Cardiac fibroblast (primary cell): ENCODE measurements at regions not wholly inside any gene's neighbourhood (a gene's known extent, or its start where the extent isn't known, plus 50 kb on each side); places are given as distances from the start of the nearest gene placed in this dataset.
"Not testable (repeated sequence)": the region's sequence is repeated elsewhere in the genome, so short reads cannot be mapped to it uniquely, and the experiment has no call there.

Experiments
- DNase-seq, 2 donors: peaks; one replicate each; pipeline versions ENCODE4 v3.0.0 to v3.0.0-alpha.2; 2010; ENCODE audit warnings: low read depth in 2 of 2
- H3K4me3 ChIP-seq, 2 donors: replicated peaks in 1 of 2; 1 replicate in 1 of 2; 2 replicates in 1 of 2; pipeline ENCODE4 v1.5.1; 2011; ENCODE audit warnings: low read depth in 2 of 2, low read length in 2 of 2, mild to moderate bottlenecking in 2 of 2, moderate library complexity in 1 of 2
- TF ChIP-seq, protein P1 (sequence below): IDR thresholded peaks from one replicate; pipeline ENCODE4 v1.5.1; 2011; ENCODE audit warnings: low read depth, mild to moderate bottlenecking, low read length, inconsistent platforms

- TF ChIP-seq, protein P1, sequence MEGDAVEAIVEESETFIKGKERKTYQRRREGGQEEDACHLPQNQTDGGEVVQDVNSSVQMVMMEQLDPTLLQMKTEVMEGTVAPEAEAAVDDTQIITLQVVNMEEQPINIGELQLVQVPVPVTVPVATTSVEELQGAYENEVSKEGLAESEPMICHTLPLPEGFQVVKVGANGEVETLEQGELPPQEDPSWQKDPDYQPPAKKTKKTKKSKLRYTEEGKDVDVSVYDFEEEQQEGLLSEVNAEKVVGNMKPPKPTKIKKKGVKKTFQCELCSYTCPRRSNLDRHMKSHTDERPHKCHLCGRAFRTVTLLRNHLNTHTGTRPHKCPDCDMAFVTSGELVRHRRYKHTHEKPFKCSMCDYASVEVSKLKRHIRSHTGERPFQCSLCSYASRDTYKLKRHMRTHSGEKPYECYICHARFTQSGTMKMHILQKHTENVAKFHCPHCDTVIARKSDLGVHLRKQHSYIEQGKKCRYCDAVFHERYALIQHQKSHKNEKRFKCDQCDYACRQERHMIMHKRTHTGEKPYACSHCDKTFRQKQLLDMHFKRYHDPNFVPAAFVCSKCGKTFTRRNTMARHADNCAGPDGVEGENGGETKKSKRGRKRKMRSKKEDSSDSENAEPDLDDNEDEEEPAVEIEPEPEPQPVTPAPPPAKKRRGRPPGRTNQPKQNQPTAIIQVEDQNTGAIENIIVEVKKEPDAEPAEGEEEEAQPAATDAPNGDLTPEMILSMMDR = no peak
- no peak for DNase-seq
- H3K4me3 ChIP-seq = no peak overlapping the region
These were observed 295.9 kb downstream of the GJA1 start for GRCh38 chr6:121731381-121731780.

GRCh38 chr6:121732641-121733040 lies 297.2 kb downstream of the GJA1 start:
- no peak overlapping the region for H3K4me3 ChIP-seq
- peak; percentile 27 to 29 for DNase-seq
- TF ChIP-seq, protein P1 = no peak

DNA sequence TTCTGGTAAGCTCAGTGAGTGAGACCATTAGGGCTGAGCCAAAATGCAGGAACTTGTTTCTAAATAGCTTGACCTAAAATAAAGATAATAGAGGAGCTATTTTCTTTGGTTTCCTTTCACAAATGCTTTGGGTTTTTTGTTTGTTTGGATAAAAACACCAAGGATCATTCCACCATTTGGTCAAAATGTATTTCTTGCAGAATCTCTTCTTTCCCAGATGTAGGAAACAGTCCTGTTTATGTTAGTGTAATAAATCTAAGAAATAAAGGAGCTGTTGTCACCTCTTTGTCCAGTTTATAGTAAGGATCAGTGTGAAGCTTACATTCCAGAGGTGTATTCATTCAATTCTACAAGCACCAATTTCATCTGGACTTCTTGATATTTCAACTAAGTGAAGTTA lies 297.8 kb downstream of the GJA1 start:
- H3K4me3 ChIP-seq = no peak overlapping the region
- TF ChIP-seq, protein P1 = no peak
- DNase-seq = peak in 1 of 2 donors; percentile 13

- not testable (repeated sequence) for DNase-seq, H3K4me3 ChIP-seq
These were observed 304.7 kb downstream of the GJA1 start for GRCh38 chr6:121740188-121740587.

DNA sequence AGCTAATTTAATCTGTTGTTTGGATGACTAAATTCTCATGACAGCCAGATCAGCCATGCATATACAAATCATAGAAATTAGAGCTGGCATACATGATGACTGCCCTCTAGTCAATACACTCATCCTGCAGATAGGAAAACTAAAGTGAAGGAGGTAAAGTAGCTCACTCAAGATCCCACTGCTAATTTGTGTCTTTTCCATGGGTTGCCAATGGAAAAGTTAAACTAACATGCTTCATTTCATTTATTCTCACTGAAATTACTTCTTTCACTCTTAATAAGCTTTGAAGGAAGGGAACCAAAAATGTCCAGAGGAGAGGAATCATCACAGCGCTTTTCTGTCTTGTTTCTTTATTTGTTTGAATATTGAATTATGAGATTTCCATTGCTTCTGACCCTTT lies 308.2 kb downstream of the GJA1 start:
- TF ChIP-seq, protein P1 = no peak
- H3K4me3 ChIP-seq = no peak overlapping the region
- DNase-seq = no peak

DNA sequence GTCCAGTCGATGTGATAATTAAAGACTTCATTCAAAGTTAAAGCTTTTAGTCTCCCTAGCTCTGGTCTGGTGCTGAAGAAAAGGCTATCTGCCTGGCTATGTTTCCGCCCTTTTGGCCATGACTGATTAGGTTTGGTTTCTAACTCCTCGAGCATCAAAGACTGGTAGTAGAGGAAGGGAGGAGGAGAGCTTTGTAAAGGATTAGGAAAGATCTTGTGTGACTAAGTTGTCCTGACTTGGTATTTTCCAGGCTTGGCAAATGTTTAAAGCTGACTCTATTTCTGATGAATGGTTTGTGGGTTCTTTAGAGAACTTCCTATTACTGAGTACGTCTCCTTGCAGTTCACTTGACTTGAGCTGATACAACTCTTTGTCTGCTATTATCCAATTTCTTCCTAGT lies 312.9 kb downstream of the GJA1 start:
- no peak overlapping the region for H3K4me3 ChIP-seq
- TF ChIP-seq, protein P1 = no peak
- peak; percentile 51 to 82 for DNase-seq

DNA sequence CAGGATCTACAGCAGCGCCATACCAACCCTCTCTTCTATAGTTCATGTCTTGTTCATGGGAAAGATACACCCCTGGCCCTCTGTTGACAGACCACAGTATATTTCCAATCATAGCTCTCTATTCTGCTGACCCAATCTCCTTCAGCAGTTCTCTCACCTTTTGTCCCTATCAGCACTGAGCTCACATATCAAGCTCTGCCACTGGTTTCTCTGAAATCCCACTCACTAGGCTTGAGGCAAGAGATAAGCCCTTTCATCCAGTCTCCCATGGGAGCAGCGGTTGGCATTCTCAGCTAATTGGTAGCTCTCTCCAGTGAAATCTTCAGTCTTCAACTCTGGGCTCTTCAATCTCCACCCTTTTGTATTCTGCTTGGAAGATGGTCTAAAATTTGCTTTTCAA lies 313.4 kb downstream of the GJA1 start:
- no peak for DNase-seq
- H3K4me3 ChIP-seq = no peak overlapping the region
- TF ChIP-seq, protein P1 = no peak
